ENCODE measurements at regions not wholly inside any gene's neighbourhood (a gene's known extent, or its start where the extent isn't known, plus 50 kb on each side); places are given as distances from the start of the nearest gene placed in this dataset.

DNA sequence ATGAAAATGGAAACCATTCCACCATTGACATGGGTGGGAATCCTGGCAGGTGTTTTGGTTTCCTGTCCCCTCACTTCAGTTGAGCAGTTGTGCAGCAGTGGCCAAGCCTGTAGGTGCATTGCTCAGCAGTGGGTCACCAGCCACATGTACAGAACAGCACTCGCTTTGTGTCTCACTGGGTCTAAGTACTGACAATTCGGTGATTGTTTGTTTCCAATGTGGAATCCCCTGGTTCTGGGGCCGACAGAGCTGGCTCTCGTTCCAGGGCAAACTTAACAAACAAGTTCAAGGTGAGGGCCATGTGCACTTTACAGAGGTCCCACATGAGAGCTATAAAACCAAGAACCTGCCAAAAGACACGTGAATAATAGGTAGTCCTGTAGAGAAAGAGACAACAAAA lies 54.1 kb upstream of the SPATA13 start:
- Histone ChIP-seq H3K9ac (ENCODE audit: low read depth in 1 of 2, low read length in 2 of 2) (no peak overlapping the region), H3K9me3 (ENCODE audit: control insufficient read depth in 1 of 2, low read length in 2 of 2) (no peaks in the 10 kb centered on the region), H3K4me3 (ENCODE audit: low read depth in 1 of 2, low read length in 2 of 2) (no peak overlapping the region), H3K27ac (ENCODE audit: low read depth, low read length) (no peak overlapping the region), H3K36me3 (ENCODE audit: control insufficient read depth in 1 of 2, insufficient read depth in 2 of 2, low read length in 2 of 2) (no peaks in the 10 kb centered on the region), H3K27me3 (ENCODE audit: control insufficient read depth in 1 of 2, insufficient read depth in 2 of 2, low read length in 2 of 2) (no peaks in the 10 kb centered on the region), H3K4me1 (ENCODE audit: control insufficient read depth in 1 of 2, insufficient read depth in 2 of 2, low read length in 2 of 2) (no peaks in the 10 kb centered on the region)

DNA sequence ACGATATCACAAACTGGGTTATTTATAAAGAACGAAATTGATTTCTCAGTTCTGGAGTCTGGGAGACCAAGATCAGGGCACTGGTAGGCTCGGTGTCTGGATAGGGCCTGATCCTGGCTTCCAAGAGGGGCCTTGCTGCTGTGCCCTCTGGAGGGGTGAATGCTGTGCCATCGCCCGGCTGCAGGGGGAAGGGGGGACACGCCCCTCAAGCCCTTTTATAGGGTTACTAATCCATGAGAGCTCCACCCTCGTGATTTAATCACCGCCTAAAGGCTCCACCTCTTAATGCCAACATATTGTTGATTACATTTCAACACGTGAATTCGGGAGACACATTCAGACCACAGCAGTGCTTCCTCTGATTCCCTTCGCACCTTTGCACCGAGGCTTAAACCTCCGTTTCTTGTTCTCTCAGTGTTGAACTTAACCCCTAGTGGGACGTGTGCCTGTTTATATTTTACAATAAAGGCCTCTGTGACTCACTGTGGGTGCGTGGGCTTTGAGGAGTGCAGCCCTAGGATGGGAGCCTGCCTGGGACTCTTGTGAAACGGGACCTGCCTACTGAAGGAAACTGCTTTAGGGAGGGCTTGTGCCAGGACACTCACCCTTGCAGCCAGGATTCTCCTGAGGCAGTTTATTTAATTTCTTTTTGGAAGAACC lies 52.4 kb upstream of the SPATA13 start:
- Histone ChIP-seq H3K27ac (ENCODE audit: low read depth, low read length) (no peak overlapping the region), H3K4me3 (ENCODE audit: low read depth in 1 of 2, low read length in 2 of 2) (no peak overlapping the region), H3K4me1 (ENCODE audit: control insufficient read depth in 1 of 2, insufficient read depth in 2 of 2, low read length in 2 of 2) (no peaks in the 10 kb centered on the region), H3K36me3 (ENCODE audit: control insufficient read depth in 1 of 2, insufficient read depth in 2 of 2, low read length in 2 of 2) (no peaks in the 10 kb centered on the region), H3K9ac (ENCODE audit: low read depth in 1 of 2, low read length in 2 of 2) (no peak overlapping the region), H3K9me3 (ENCODE audit: control insufficient read depth in 1 of 2, low read length in 2 of 2) (no peaks in the 10 kb centered on the region), H3K27me3 (ENCODE audit: control insufficient read depth in 1 of 2, insufficient read depth in 2 of 2, low read length in 2 of 2) (no peaks in the 10 kb centered on the region)

DNA sequence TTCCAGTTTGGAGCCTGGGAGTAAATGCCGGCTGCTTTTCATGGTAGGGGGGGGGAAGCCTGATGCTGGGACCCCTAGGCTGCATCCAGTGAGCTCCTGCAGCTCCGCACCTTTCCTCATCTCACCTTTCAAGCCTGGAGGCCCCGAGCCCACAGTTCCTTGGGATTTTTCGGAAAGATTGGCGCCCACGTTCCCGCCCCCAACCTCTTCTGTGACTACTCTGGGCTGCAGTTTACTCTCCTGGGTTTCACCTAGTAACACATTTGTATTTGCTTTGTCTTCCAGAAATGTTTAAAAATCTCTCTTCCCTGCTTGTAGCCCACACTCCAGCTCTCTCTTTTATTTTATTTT lies 51.9 kb upstream of the SPATA13 start:
- H3K4me1 ChIP-seq (ENCODE audit: control insufficient read depth in 1 of 2, insufficient read depth in 2 of 2, low read length in 2 of 2) = no peaks in the 10 kb centered on the region
- H3K36me3 ChIP-seq (ENCODE audit: control insufficient read depth in 1 of 2, insufficient read depth in 2 of 2, low read length in 2 of 2) = no peaks in the 10 kb centered on the region
- no peaks in the 10 kb centered on the region for H3K27me3 ChIP-seq (ENCODE audit: control insufficient read depth in 1 of 2, insufficient read depth in 2 of 2, low read length in 2 of 2)
- H3K27ac ChIP-seq (ENCODE audit: low read depth, low read length) = no peak overlapping the region
- no peak overlapping the region for H3K4me3 ChIP-seq (ENCODE audit: low read depth in 1 of 2, low read length in 2 of 2)
- H3K9ac ChIP-seq (ENCODE audit: low read depth in 1 of 2, low read length in 2 of 2) = no peak overlapping the region
- H3K9me3 ChIP-seq (ENCODE audit: control insufficient read depth in 1 of 2, low read length in 2 of 2) = no peaks in the 10 kb centered on the region

DNA sequence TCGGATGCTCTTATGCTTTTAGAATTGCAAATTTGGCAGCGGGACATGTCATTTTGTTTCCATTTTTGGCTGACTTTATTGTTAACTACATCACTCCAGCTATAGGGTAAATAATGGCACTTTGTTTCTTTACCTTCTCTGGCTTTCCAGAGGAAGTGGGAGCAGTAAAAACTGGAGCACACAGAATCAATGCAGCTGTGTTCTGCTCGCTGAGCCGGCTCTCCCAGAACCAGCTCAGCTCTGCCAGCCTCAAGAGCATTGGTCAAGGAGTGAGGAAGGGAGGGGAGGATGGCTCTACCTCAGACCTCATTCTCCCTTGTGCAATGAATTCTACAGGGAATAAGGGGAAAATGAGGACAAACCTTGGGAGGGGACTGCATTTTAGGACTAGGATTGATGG lies 50.5 kb upstream of the SPATA13 start:
- Histone ChIP-seq H3K9ac (ENCODE audit: low read depth in 1 of 2, low read length in 2 of 2) (no peak overlapping the region), H3K27me3 (ENCODE audit: control insufficient read depth in 1 of 2, insufficient read depth in 2 of 2, low read length in 2 of 2) (no peaks in the 10 kb centered on the region), H3K9me3 (ENCODE audit: control insufficient read depth in 1 of 2, low read length in 2 of 2) (no peaks in the 10 kb centered on the region), H3K27ac (ENCODE audit: low read depth, low read length) (no peak overlapping the region), H3K4me3 (ENCODE audit: low read depth in 1 of 2, low read length in 2 of 2) (no peak overlapping the region), H3K4me1 (ENCODE audit: control insufficient read depth in 1 of 2, insufficient read depth in 2 of 2, low read length in 2 of 2) (no peaks in the 10 kb centered on the region), H3K36me3 (ENCODE audit: control insufficient read depth in 1 of 2, insufficient read depth in 2 of 2, low read length in 2 of 2) (no peaks in the 10 kb centered on the region)
